Activated T-helper 1 cell treated with anti-CD3 and anti-CD28 coated beads, Interleukin-12 subunit alpha, Interleukin-12 subunit beta, Interleukin-2, Interleukin-4 antibody, amounts not matched to agents 30 ng/mL and 10 ng/mL and 1 ng/mL, durations not matched to agents 14 hours and 24 hours and 36 hours (primary cell): ENCODE measurements at regions not wholly inside any gene's neighbourhood (a gene's known extent, or its start where the extent isn't known, plus 50 kb on each side); places are given as distances from the start of the nearest gene placed in this dataset.
"Not testable (repeated sequence)": the region's sequence is repeated elsewhere in the genome, so short reads cannot be mapped to it uniquely, and the experiment has no call there.

Experiments
- DNase-seq: peaks from one replicate; pipeline ENCODE4 v3.0.0; 2021; ENCODE audit warnings: low spot score
- H3K27ac Mint-ChIP-seq: one replicate; pipeline ENCODE4 v1.8.0; 2021; ENCODE audit warnings: mild to moderate bottlenecking, mixed read lengths
- H3K27me3 Mint-ChIP-seq: one replicate; pipeline ENCODE4 v1.8.0; 2022; ENCODE audit warnings: mild to moderate bottlenecking, moderate library complexity, mixed read lengths; ENCODE audit not compliant: insufficient read depth
- H3K36me3 Mint-ChIP-seq: one replicate; pipeline ENCODE4 v1.8.0; 2021; ENCODE audit warnings: low read depth, mixed read lengths
- H3K4me1 Mint-ChIP-seq: one replicate; pipeline ENCODE4 v1.8.0; 2021; ENCODE audit warnings: low read depth, mixed read lengths
- H3K4me3 Mint-ChIP-seq: one replicate; pipeline ENCODE4 v1.8.0; 2021; ENCODE audit warnings: mild to moderate bottlenecking, moderate library complexity, mixed read lengths
- H3K9me3 Mint-ChIP-seq: one replicate; pipeline ENCODE4 v1.8.0; 2021; ENCODE audit warnings: mixed read lengths
- intact Hi-C: fragments of 100-400 bp; cut with micrococcal nuclease; formaldehyde crosslinking; loops from one replicate; pipeline ENCODE4 v1.15.1; 2024

DNA sequence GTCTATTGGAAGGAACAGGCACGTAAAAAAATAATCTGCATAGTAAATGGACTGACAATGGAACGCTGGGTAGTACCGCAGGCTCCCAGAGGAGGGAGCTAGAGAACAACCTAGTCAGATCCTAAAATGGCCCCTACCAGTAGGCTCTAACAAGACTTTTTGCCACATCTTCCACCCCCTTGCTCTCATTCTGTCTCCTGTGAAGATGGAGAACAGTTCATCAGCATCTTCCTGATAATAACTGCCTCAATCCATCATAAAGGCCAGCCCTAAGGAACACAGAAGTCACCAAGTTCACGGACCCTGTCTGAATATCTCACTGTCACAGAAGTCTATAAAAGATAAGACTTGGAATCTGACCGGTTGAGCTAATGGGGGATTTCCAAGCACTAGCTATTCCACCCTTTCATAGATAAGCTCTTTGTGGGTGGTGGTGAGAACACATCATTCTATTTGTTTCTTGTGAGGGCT, 133.4 kb downstream of the SLC1A3 start:
- H3K9me3 Mint-ChIP-seq = no peaks in the 10 kb centered on the region
- intact Hi-C loops = loop anchor here (1.0 to 10.0 kb wide), 4 partner anchors 131 to 1455 kb away; no protein-coding TSS in a partner anchor
- DNase-seq = peak; percentile 48
- no peaks in the 10 kb centered on the region for H3K36me3 Mint-ChIP-seq
- H3K27ac Mint-ChIP-seq = no peak overlapping the region
- H3K4me1 Mint-ChIP-seq = peaks cover 7% of the 10 kb centered on the region
- H3K27me3 Mint-ChIP-seq = peaks cover 27% of the 10 kb centered on the region
- H3K4me3 Mint-ChIP-seq = no peak overlapping the region

DNA sequence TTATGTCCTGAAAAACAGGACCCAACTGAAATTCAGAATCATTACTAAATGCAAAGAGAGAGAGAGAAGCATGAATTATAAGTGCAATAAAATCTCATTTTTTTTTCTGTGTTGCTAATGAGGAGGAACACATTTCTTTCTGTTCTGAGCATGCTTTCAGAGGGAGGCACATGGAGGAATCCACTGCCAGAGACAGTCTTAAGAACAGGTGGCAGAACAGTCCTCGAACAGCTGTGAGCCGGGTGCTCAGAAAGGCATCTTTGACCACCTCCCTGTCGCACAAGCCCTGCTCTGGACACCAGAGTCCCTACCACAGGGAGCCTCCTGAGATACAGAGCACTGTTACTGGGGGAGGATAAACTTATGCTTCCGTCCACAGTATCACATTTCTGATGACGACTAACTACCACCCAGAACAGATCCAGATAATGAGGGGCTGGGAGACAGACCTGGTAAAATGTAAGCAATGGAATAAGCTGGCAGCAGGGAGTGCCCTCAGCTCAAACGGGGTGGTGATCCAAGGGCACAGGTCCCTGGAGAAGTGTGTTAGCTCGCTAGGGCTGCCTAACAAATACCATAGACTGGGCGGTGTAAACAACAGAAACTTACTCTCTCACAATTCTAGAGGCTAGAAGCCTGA, 134.0 kb downstream of the SLC1A3 start:
- intact Hi-C loops = no loop called here
- Mint-ChIP-seq H3K4me1 (peaks cover 13% of the 10 kb centered on the region), H3K27me3 (peaks cover 27% of the 10 kb centered on the region), H3K9me3 (no peaks in the 10 kb centered on the region), H3K36me3 (no peaks in the 10 kb centered on the region), H3K4me3 (no peak overlapping the region), H3K27ac (no peak overlapping the region)
- no peak for DNase-seq

DNA sequence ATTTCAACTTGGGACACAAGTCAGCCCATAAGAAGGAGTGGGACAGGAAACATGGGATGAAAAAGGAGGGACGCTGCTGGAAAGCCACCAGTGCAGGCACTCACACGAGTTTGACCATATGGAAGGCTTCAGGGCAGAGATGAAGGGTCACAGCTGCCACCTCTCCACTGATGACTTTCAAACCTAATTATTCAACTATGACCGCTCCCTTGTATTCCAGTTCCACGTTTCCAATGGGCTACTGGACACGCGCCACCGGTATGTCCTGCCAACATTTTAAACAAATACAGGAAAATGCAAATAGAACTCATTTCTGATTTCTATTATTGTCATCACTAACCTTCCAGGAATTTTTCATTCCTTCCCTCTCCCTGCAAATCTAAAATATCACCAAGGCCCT, 134.7 kb downstream of the SLC1A3 start:
- H3K27ac Mint-ChIP-seq = no peak overlapping the region
- intact Hi-C loops = no loop called here
- no peaks in the 10 kb centered on the region for H3K9me3 Mint-ChIP-seq
- no peak overlapping the region for H3K4me3 Mint-ChIP-seq
- peaks cover 18% of the 10 kb centered on the region for H3K4me1 Mint-ChIP-seq
- H3K27me3 Mint-ChIP-seq = peaks cover 28% of the 10 kb centered on the region
- H3K36me3 Mint-ChIP-seq = no peaks in the 10 kb centered on the region
- no peak for DNase-seq

DNA sequence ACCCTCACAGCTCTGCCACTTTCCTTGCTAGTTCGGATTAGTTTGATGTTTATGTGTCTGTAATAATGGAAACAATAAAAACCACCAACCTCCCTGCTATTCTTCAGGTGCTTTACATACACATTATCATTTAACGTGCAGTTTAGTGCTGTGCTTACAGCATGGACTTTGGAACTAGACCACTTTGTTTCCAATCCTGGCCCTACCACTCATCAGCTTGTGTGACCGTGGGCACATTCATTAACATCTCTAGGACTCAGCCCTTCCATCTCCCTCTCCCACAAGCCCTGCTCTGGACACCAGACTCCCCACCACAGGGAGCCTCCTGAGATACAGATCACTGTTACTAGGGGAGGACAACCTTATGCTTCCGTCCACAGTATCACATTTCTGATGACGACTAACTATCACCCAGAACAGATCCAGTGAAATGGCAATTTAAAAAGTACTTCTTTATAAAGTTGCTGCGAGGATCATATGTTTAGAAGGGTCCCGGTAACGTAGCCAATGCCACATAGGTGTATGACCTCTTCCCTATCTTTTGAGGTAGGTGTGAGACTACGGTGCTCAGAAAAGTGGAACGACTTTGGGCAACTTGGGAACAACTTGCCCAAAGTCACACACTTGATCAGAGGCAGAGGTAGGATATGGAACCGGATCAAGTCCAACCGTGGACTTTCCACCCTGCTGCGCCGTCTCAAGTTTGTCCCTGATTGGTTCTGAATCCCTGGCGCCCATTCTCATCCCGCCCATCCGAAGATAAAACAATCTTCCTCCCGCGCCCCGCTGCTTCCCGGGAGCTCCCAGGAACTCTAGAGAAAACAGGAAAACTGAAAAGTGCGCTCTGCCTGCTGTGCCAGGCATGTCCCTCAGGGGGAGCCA, 132.4 kb upstream of the NIPBL start:
- Mint-ChIP-seq H3K9me3 (no peaks in the 10 kb centered on the region), H3K4me3 (peak overlapping the region; percentile 71), H3K27me3 (peaks cover 29% of the 10 kb centered on the region), H3K36me3 (peaks cover 2% of the 10 kb centered on the region), H3K4me1 (peaks cover 18% of the 10 kb centered on the region), H3K27ac (no peak overlapping the region)
- intact Hi-C loops = loop anchor here (1.0 kb wide), 1 partner anchor 262 kb away; no protein-coding TSS in a partner anchor
- no peak for DNase-seq

DNA sequence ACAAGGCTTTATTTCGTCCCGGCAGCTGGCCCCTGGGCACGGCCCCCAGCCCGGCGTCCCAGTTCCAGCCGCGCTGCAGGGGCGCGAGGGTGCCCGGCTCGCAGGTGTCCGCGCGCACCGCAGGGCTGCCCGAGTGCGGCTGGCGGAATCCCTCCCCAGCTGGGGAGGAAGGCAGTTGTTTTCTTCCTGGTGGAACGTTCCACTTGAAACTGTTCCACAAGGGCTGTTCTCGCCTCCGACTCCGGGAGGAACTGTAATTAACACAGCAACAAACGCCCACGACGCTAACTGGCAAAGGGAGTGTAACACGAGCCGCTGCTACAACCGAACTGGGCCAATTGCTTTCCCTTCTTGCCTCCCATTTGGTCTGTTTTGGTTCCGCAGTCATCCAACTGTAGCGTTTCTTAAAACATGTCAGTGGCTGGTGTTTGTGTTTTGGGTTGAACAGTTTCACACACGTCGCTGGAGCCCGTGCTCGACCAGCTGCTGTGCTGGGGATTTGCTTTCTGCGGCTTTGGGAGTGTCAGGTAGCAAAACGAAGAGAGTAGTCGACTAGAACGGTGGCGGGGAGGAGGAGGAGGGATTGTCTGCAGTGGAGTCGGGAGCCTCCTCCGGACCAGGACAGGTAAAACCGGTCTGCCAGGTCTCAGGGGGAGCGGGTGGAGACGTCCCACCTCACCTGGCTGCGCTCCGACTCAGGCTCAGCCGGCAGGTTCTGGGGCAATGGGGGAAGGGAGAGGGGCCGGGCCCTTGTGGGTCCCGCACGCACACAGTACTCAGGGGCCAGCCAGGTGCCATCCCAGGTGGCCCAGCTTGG, 131.6 kb upstream of the NIPBL start:
- peaks cover 2% of the 10 kb centered on the region for H3K36me3 Mint-ChIP-seq
- no peaks in the 10 kb centered on the region for H3K9me3 Mint-ChIP-seq
- peaks cover 18% of the 10 kb centered on the region for H3K4me1 Mint-ChIP-seq
- peak overlapping the region; percentile 85 for H3K4me3 Mint-ChIP-seq
- no peak overlapping the region for H3K27ac Mint-ChIP-seq
- DNase-seq = peak; percentile 8
- peaks cover 29% of the 10 kb centered on the region for H3K27me3 Mint-ChIP-seq
- intact Hi-C loops = loop anchor here (1.0 kb wide), 2 partner anchors 125 to 261 kb away; no protein-coding TSS in a partner anchor

DNA sequence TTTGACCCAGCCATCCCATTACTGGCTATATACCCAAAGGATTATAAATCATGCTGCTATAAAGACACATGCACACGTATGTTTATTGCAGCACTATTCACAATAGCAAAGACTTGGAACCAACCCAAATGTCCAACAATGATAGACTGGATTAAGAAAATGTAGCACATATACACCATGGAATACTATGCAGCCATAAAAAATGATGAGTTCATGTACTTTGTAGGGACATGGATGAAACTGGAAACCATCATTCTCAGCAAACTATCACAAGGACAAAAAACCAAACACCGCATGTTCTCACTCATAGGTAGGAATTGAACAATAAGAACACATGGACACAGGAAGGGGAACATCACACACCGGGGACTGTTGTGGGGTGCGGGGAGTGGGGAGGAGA, 128.8 kb upstream of the NIPBL start:
- H3K36me3 Mint-ChIP-seq, H3K4me3 Mint-ChIP-seq, H3K9me3 Mint-ChIP-seq, intact Hi-C loops, DNase-seq, H3K27ac Mint-ChIP-seq: not testable (repeated sequence)
- H3K27me3 Mint-ChIP-seq = peaks cover 30% of the 10 kb centered on the region
- H3K4me1 Mint-ChIP-seq = peaks cover 18% of the 10 kb centered on the region

DNA sequence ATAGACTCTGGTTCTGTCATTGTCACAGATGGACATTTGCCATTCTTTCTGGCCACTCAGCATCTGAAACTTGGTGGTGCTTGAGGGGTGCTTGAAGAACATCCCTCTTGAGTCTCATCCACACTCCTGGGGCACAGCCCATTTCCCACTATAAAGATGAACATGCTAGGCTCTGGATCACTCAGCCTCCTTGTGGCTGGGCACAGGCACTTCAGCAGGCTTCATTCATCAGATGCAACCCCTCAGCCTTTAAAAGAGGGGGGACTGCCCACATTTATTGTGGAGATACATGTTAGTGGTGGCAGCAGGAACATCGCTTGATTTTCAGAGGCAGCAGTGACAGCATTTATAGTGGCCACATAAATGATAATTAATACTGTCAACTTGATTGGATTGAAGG, 124.7 kb upstream of the NIPBL start:
- intact Hi-C loops = no loop called here
- no peaks in the 10 kb centered on the region for H3K4me1 Mint-ChIP-seq

DNA sequence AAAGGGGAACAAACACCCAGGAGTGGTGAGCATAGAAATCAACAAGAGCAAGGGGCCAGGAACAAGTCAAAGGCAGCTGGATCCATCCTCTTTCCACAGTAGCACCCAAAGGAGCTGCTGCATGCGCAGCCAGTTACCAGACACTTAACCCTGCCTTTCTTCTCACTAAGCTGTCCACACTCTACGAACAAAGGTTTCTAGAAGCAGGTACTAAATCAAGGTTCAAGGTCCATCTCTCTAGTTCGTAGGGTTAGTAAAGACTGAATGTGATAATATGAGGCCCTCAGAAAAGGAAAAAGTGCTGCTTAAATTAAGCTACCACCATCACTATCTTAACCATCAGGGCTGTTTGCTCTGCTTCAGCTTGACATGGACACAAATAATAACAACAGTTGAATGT, 121.2 kb upstream of the NIPBL start:
- intact Hi-C loops = no loop called here
- DNase-seq = no peak
- H3K9me3 Mint-ChIP-seq = no peaks in the 10 kb centered on the region
- H3K36me3 Mint-ChIP-seq = no peaks in the 10 kb centered on the region
- no peaks in the 10 kb centered on the region for H3K4me1 Mint-ChIP-seq
- H3K27ac Mint-ChIP-seq = no peak overlapping the region
- H3K4me3 Mint-ChIP-seq = no peak overlapping the region
- peaks cover 6% of the 10 kb centered on the region for H3K27me3 Mint-ChIP-seq

More for the DNA sequence above, 124.7 kb upstream of the NIPBL start:
- peaks cover 1% of the 10 kb centered on the region for H3K36me3 Mint-ChIP-seq
- peaks cover 6% of the 10 kb centered on the region for H3K27me3 Mint-ChIP-seq
- H3K27ac Mint-ChIP-seq = no peak overlapping the region
- no peak overlapping the region for H3K4me3 Mint-ChIP-seq
- no peak for DNase-seq
- H3K9me3 Mint-ChIP-seq = no peaks in the 10 kb centered on the region

DNA sequence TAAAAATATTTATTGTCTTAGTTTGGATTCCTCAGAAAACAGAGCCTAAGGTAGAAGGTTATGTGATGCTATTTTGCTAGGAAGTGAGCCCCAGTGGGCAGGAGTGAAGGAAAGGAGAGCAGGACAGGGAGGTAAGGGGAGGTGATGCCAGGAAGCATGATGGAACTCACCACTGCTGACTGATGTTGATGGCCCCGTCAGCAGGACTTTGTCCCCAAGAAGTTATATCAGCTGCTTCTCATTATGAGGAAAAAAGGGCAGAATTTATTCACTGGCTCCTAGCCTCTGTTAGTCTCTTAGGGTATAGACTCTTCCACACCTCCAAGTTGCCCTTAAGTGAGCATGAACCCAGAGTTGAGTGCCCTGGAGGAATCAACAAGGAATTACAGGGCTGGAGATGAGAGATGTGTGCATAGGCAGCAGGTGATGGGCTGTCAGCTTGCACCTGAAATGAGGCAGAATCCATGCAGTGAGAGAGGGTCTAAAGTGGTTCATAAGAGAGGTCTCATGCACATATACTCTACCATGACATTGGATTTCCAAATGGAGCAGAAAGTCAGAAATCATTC, 120.6 kb upstream of the NIPBL start:
- Mint-ChIP-seq H3K27me3 (peaks cover 6% of the 10 kb centered on the region), H3K36me3 (no peaks in the 10 kb centered on the region), H3K4me3 (no peak overlapping the region), H3K4me1 (no peaks in the 10 kb centered on the region), H3K27ac (no peak overlapping the region), H3K9me3 (no peaks in the 10 kb centered on the region)
- intact Hi-C loops = no loop called here
- DNase-seq = no peak

DNA sequence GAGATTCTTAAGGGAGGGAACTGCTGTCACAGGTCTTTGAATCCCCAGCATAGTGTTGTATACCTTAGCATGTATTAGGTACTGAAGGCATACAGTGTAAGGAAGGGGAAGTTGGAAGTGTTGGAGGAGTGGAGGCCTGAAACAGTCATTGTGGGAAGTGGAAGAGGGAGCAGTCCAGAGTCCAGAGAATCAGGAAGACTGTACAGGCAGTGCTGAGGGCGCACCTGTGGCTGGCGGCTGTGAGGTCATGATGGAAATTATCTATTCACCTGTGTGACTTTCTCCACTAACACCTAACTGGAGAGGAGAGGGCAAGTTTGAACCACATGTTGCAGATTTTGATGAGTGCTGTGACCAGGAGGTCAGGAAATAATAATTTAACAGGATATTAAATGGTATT, 119.7 kb upstream of the NIPBL start:
- H3K36me3 Mint-ChIP-seq = no peaks in the 10 kb centered on the region
- H3K4me3 Mint-ChIP-seq = no peak overlapping the region
- intact Hi-C loops = no loop called here

DNA sequence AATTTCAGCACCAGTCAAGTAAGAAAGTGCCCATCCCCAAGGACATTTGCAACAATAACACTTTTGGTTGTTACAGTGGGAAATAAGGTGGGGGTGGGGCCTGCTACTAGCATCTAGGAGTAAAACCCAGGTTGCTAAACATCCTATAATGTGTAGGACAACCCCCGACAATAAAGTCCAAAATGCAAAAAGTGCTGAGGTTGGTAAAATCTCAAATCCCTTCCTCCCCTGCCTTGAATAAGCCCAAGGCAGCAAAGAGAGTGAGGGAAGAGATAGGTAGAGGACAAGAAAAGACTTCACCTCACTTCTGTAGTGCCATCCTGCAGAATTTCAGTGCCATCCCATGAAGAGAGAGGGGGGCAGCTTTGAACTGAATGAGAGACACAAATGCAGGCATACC, 117.5 kb upstream of the NIPBL start:
- intact Hi-C loops = no loop called here
- no peaks in the 10 kb centered on the region for H3K9me3 Mint-ChIP-seq
- no peak for DNase-seq
- H3K27ac Mint-ChIP-seq = no peak overlapping the region
- H3K36me3 Mint-ChIP-seq = no peaks in the 10 kb centered on the region
- no peaks in the 10 kb centered on the region for H3K4me1 Mint-ChIP-seq
- peaks cover 4% of the 10 kb centered on the region for H3K27me3 Mint-ChIP-seq
- H3K4me3 Mint-ChIP-seq = no peak overlapping the region

More for the DNA sequence above, 119.7 kb upstream of the NIPBL start:
- peaks cover 6% of the 10 kb centered on the region for H3K27me3 Mint-ChIP-seq
- no peak overlapping the region for H3K27ac Mint-ChIP-seq
- no peak for DNase-seq
- no peaks in the 10 kb centered on the region for H3K4me1 Mint-ChIP-seq
- H3K9me3 Mint-ChIP-seq = no peaks in the 10 kb centered on the region

DNA sequence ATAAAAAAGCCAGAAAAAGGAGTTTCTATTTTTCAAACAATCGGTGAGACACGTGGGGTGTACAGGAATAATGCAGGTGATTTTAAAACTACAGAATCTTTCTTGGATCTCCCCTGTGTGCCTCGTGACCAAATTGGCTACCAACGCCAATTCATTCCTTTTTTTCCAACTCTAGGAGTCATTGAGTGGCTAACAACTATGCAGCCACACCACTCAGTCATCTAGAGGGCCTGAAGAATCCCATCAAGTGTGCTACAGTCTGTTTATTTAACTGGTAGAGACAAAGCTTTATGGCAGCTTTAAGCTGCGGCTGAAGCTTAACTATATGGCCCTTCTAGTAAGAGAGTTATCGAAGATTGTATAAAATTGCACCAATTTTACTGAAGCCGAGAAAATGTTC, 113.1 kb upstream of the NIPBL start:
- Mint-ChIP-seq H3K4me3 (no peak overlapping the region), H3K36me3 (no peaks in the 10 kb centered on the region), H3K4me1 (no peaks in the 10 kb centered on the region), H3K9me3 (no peaks in the 10 kb centered on the region), H3K27me3 (peaks cover 9% of the 10 kb centered on the region), H3K27ac (no peak overlapping the region)
- intact Hi-C loops = no loop called here
- no peak for DNase-seq
